H9 (cell line): ENCODE measurements at regions not wholly inside any gene's neighbourhood (a gene's known extent, or its start where the extent isn't known, plus 50 kb on each side); places are given as distances from the start of the nearest gene placed in this dataset.

Source experiments
- DNase-seq: peaks from one replicate; pipeline ENCODE4 v3.0.0-alpha.2; 2017
- H2AFZ ChIP-seq: one replicate; pipeline ENCODE4 v1.6.1; 2013; ENCODE audit warnings: mild to moderate bottlenecking, low read length, control low read depth, moderate library complexity
- H2AK5ac ChIP-seq: 2 replicates; pipeline ENCODE4 v1.6.1; 2013; ENCODE audit warnings: low read length, control low read depth, mixed read lengths; ENCODE audit not compliant: insufficient read length
- H2BK120ac ChIP-seq: one replicate; pipeline ENCODE4 v1.6.1; 2013; ENCODE audit warnings: low read depth, mild to moderate bottlenecking, low read length, control low read depth, inconsistent platforms; ENCODE audit not compliant: poor library complexity, severe bottlenecking
- H2BK12ac ChIP-seq: 2 replicates; pipeline ENCODE4 v1.6.1; 2013; ENCODE audit warnings: low read length, control low read depth, mixed read lengths, low read depth; ENCODE audit not compliant: insufficient read length
- H2BK15ac ChIP-seq: 2 replicates; pipeline ENCODE4 v1.6.1; 2013; ENCODE audit warnings: low read depth, low read length, control low read depth
- H2BK20ac ChIP-seq: one replicate; pipeline ENCODE4 v1.6.1; 2013; ENCODE audit warnings: low read depth, mild to moderate bottlenecking, low read length, control low read depth, inconsistent platforms; ENCODE audit not compliant: poor library complexity, severe bottlenecking
- H2BK5ac ChIP-seq: 2 replicates; pipeline ENCODE4 v1.6.1; 2013; ENCODE audit warnings: low read length, control low read depth, mixed read lengths; ENCODE audit not compliant: insufficient read length
- H3K14ac ChIP-seq: 2 replicates; pipeline ENCODE4 v1.6.1; 2013; ENCODE audit warnings: low read length, control low read depth; ENCODE audit not compliant: insufficient read depth
- H3K18ac ChIP-seq: 2 replicates; pipeline ENCODE4 v1.6.1; 2013; ENCODE audit warnings: low read depth, mild to moderate bottlenecking, mixed read lengths, low read length, control low read depth; ENCODE audit not compliant: insufficient read length
- H3K23ac ChIP-seq: 2 replicates; pipeline ENCODE4 v1.6.1; 2013; ENCODE audit warnings: low read length, control low read depth, mixed read lengths, low read depth; ENCODE audit not compliant: insufficient read length
- H3K23me2 ChIP-seq: 2 replicates; pipeline ENCODE4 v1.6.1; 2013; ENCODE audit warnings: low read depth, mild to moderate bottlenecking, mixed read lengths, low read length, control low read depth; ENCODE audit not compliant: insufficient read length, poor library complexity, severe bottlenecking
- H3K27ac ChIP-seq: 2 replicates; pipeline ENCODE4 v1.5.1; 2013; ENCODE audit warnings: low read length, control low read depth, mixed read lengths, low read depth; ENCODE audit not compliant: insufficient read length
- H3K27me3 ChIP-seq: 2 replicates; pipeline ENCODE4 v1.6.1; 2013; ENCODE audit warnings: low read length, control low read depth, inconsistent platforms; ENCODE audit not compliant: insufficient read depth
- H3K4ac ChIP-seq: 2 replicates; pipeline ENCODE4 v1.6.1; 2013; ENCODE audit warnings: low read depth, mild to moderate bottlenecking, control low read depth, inconsistent platforms, low read length, moderate library complexity
- H3K4me1 ChIP-seq: 2 replicates; pipeline ENCODE4 v1.6.1; 2013; ENCODE audit warnings: low read length, control low read depth, inconsistent platforms; ENCODE audit not compliant: insufficient read depth
- H3K4me2 ChIP-seq: 2 replicates; pipeline ENCODE4 v1.6.1; 2013; ENCODE audit warnings: low read length, control low read depth, mixed read lengths; ENCODE audit not compliant: insufficient read length, insufficient read depth
- H3K56ac ChIP-seq: 2 replicates; pipeline ENCODE4 v1.6.1; 2013; ENCODE audit warnings: low read depth, mild to moderate bottlenecking, mixed read lengths, low read length, control low read depth; ENCODE audit not compliant: insufficient read length
- H3K79me1 ChIP-seq: 2 replicates; pipeline ENCODE4 v1.6.1; 2013; ENCODE audit warnings: low read depth, mild to moderate bottlenecking, moderate library complexity, low read length, control low read depth, inconsistent platforms; ENCODE audit not compliant: insufficient read depth, poor library complexity, severe bottlenecking
- H3K79me2 ChIP-seq: 2 replicates; pipeline ENCODE4 v1.6.1; 2013; ENCODE audit warnings: low read length, control low read depth, inconsistent platforms; ENCODE audit not compliant: insufficient read depth
- H3K9ac ChIP-seq: 2 replicates; pipeline ENCODE4 v1.6.1; 2013; ENCODE audit warnings: low read length, control low read depth, mixed read lengths; ENCODE audit not compliant: insufficient read length; ENCODE audit errors: extremely low read depth
- H3K9me3 ChIP-seq: one replicate; pipeline ENCODE4 v1.6.1; 2013; ENCODE audit warnings: low read depth, low read length, inconsistent platforms; ENCODE audit not compliant: control insufficient read depth
- H3T11ph ChIP-seq: one replicate; pipeline ENCODE4 v1.6.1; 2013; ENCODE audit warnings: mild to moderate bottlenecking, low read length, control low read depth, inconsistent platforms
- H4K20me1 ChIP-seq: one replicate; pipeline ENCODE4 v1.6.1; 2013; ENCODE audit not compliant: control insufficient read depth, insufficient read length, insufficient read depth
- H4K5ac ChIP-seq: 2 replicates; pipeline ENCODE4 v1.6.1; 2013; ENCODE audit warnings: low read depth, mild to moderate bottlenecking, mixed read lengths, low read length, control low read depth; ENCODE audit not compliant: insufficient read length
- H4K8ac ChIP-seq: replicated peaks from 2 replicates; pipeline ENCODE4 v1.6.1; 2013; ENCODE audit warnings: low read length, control low read depth, mixed read lengths, low read depth; ENCODE audit not compliant: insufficient read length
- H4K91ac ChIP-seq: 2 replicates; pipeline ENCODE4 v1.6.1; 2013; ENCODE audit warnings: low read depth, mild to moderate bottlenecking, moderate library complexity, mixed read lengths, low read length, control low read depth; ENCODE audit not compliant: insufficient read length
- H3K27ac Mint-ChIP-seq, 3 experiments: 2 replicates in 2 of 3; 3 replicates in 1 of 3; pipeline ENCODE4 v1.8.0; 2020 to 2021; ENCODE audit warnings: mixed read lengths in 3 of 3, mild to moderate bottlenecking in 1 of 3, moderate library complexity in 1 of 3
- H3K27me3 Mint-ChIP-seq: 2 replicates; pipeline ENCODE4 v1.8.0; 2021; ENCODE audit warnings: low read depth, mild to moderate bottlenecking, moderate library complexity, mixed read lengths
- H3K36me3 Mint-ChIP-seq, 3 experiments: 2 replicates in 2 of 3; 3 replicates in 1 of 3; pipeline ENCODE4 v1.8.0; 2020 to 2021; ENCODE audit warnings: low read depth in 3 of 3, mixed read lengths in 3 of 3; ENCODE audit not compliant: insufficient read depth in 1 of 3
- H3K4me1 Mint-ChIP-seq, 2 experiments: 2 replicates each; pipeline ENCODE4 v1.8.0; 2020; ENCODE audit warnings: mixed read lengths in 2 of 2
- H3K4me3 Mint-ChIP-seq, 2 experiments: 2 replicates in 1 of 2; 3 replicates in 1 of 2; pipeline ENCODE4 v1.8.0; 2020 to 2021; ENCODE audit warnings: mild to moderate bottlenecking in 2 of 2, mixed read lengths in 2 of 2, moderate library complexity in 1 of 2
- H3K9me3 Mint-ChIP-seq, 2 experiments: 2 replicates in 1 of 2; 3 replicates in 1 of 2; pipeline ENCODE4 v1.8.0; 2020; ENCODE audit warnings: mild to moderate bottlenecking in 2 of 2, mixed read lengths in 2 of 2, moderate library complexity in 1 of 2
- WGBS: extraction: QIAGEN DNeasy Blood & Tissue Kit; methylation state at CpG from one replicate; pipeline ENCODE4 v1.1.7; 2013; ENCODE audit warnings: missing lambda C conversion rate, low lambda C conversion rate, mixed read lengths; ENCODE audit not compliant: insufficient read length; ENCODE audit errors: extremely low coverage; 5-methylcytosine and 5-hydroxymethylcytosine counted together
- TF ChIP-seq, protein P1 (sequence below): fragments of 200-600 bp; sonication (generic); conservative IDR thresholded peaks from 3 replicates; pipeline ENCODE4 v1.8.0; 2021; ENCODE audit warnings: antibody characterized with exemption, mild to moderate bottlenecking

GRCh38 chr3:182233957-182234356 lies 522.2 kb downstream of the SOX2 start:
- H3K4me1 Mint-ChIP-seq = peaks cover 15 to 22% of the 10 kb centered on the region in 2 experiments
- no peak overlapping the region for H3K4ac ChIP-seq
- H3T11ph ChIP-seq = no peak overlapping the region
- no peaks in the 10 kb centered on the region for H3K36me3 Mint-ChIP-seq
- H4K91ac ChIP-seq = no peak overlapping the region
- H3K23ac ChIP-seq = no peak overlapping the region
- DNase-seq = no peak
- H2BK20ac ChIP-seq = no peak overlapping the region
- no peak overlapping the region for H3K18ac ChIP-seq
- no peaks in the 10 kb centered on the region for H3K23me2 ChIP-seq
- H3K4me3 Mint-ChIP-seq = no peak overlapping the region
- no peaks in the 10 kb centered on the region for H3K79me1 ChIP-seq
- H3K14ac ChIP-seq = no peak overlapping the region
- H2AK5ac ChIP-seq = no peak overlapping the region
- no peak overlapping the region for H3K4me2 ChIP-seq
- WGBS = no CpG with 5 or more reads among the region's 3 CpGs
- TF ChIP-seq, protein P1, sequence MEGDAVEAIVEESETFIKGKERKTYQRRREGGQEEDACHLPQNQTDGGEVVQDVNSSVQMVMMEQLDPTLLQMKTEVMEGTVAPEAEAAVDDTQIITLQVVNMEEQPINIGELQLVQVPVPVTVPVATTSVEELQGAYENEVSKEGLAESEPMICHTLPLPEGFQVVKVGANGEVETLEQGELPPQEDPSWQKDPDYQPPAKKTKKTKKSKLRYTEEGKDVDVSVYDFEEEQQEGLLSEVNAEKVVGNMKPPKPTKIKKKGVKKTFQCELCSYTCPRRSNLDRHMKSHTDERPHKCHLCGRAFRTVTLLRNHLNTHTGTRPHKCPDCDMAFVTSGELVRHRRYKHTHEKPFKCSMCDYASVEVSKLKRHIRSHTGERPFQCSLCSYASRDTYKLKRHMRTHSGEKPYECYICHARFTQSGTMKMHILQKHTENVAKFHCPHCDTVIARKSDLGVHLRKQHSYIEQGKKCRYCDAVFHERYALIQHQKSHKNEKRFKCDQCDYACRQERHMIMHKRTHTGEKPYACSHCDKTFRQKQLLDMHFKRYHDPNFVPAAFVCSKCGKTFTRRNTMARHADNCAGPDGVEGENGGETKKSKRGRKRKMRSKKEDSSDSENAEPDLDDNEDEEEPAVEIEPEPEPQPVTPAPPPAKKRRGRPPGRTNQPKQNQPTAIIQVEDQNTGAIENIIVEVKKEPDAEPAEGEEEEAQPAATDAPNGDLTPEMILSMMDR = no peak
- no peaks in the 10 kb centered on the region for H3K27me3 Mint-ChIP-seq
- H3K27ac ChIP-seq = no peak overlapping the region
- H4K5ac ChIP-seq = no peak overlapping the region
- no peak overlapping the region for H3K56ac ChIP-seq
- no peaks in the 10 kb centered on the region for H3K27me3 ChIP-seq
- H3K9ac ChIP-seq = no peak overlapping the region
- H4K20me1 ChIP-seq = no peaks in the 10 kb centered on the region
- H3K79me2 ChIP-seq = no peaks in the 10 kb centered on the region
- no peak overlapping the region for H2BK15ac ChIP-seq
- H2AFZ ChIP-seq = no peak overlapping the region
- no peak overlapping the region for H4K8ac ChIP-seq
- no peaks in the 10 kb centered on the region for H3K9me3 ChIP-seq
- H3K27ac Mint-ChIP-seq = no peak overlapping the region
- H2BK5ac ChIP-seq = no peak overlapping the region
- H2BK12ac ChIP-seq = no peak overlapping the region
- no peaks in the 10 kb centered on the region for H3K9me3 Mint-ChIP-seq
- H3K4me1 ChIP-seq = no peaks in the 10 kb centered on the region; the same call in 1 of the 2 replicates
- no peak overlapping the region for H2BK120ac ChIP-seq
